ENCODE measurements at regions not wholly inside any gene's neighbourhood (a gene's known extent, or its start where the extent isn't known, plus 50 kb on each side); places are given as distances from the start of the nearest gene placed in this dataset.

GRCh38 chr2:20530520-20530919 lies 83.6 kb downstream of the RHOB start:
- no peak for TF ChIP-seq KLF8 (tag by site-specific recombination; IDR thresholded peaks at IDR 0.05)
- no peak for TF ChIP-seq TCF7L2 (IDR thresholded peaks at IDR 0.05; ENCODE audit: borderline replicate concordance, low read depth, low read length)
- TF ChIP-seq TRIM28 (IDR thresholded peaks at IDR 0.05; ENCODE audit: borderline replicate concordance, low read length), result no peak
- no peak for TF ChIP-seq CTCF (tag by site-specific recombination; IDR thresholded peaks at IDR 0.05)
- TF ChIP-seq MYNN (tag by site-specific recombination; IDR thresholded peaks at IDR 0.05; ENCODE audit: borderline replicate concordance), result no peak
- no peak for TF ChIP-seq SETDB1 (IDR thresholded peaks at IDR 0.05; ENCODE audit: insufficient read length, low read length)
- no peak for TF ChIP-seq ZNF133 (tag by site-specific recombination; IDR thresholded peaks at IDR 0.05)
- TF ChIP-seq ZNF776 (tag by site-specific recombination; IDR thresholded peaks at IDR 0.05; ENCODE audit: borderline replicate concordance), result no peak

Measured in HEK293 (cell line).